Endothelial cell of umbilical vein (primary cell): ENCODE measurements at regions not wholly inside any gene's neighbourhood (a gene's known extent, or its start where the extent isn't known, plus 50 kb on each side); places are given as distances from the start of the nearest gene placed in this dataset.

Experiments used
- BruUV-seq: library from RNA; stranded (reverse); fragments of 400-500 nt; replicated peaks from 2 replicates; lab custom pipeline; 2021; lab: Mats Ljungman, UMichigan
- CTCF ChIA-PET: fragments of 300-600, 350-600 bp; sonication (Branson Sonifier 250); formaldehyde crosslinking; loops from one replicate; lab custom pipeline; 2021; ENCODE audit warnings: antibody characterized with exemption, inconsistent platforms; lab: Charles Lee
- POLR2A ChIA-PET: fragments of 300-600, 350-600 bp; sonication (Branson Sonifier 250); formaldehyde crosslinking; loops from one replicate; lab custom pipeline; 2021; ENCODE audit warnings: antibody characterized with exemption, inconsistent platforms; lab: Charles Lee
- DNase-seq: peaks from one replicate; pipeline ENCODE4 v3.0.0-alpha.2; 2011; ENCODE audit warnings: low read depth, low spot score
- FAIRE-seq: peaks from 2 replicates; lab custom pipeline; 2011; peaks lifted over from hg19 to GRCh38; lab: Jason Lieb, UNC
- H2AFZ ChIP-seq: 2 replicates; pipeline ENCODE4 v1.6.0; 2012; ENCODE audit warnings: low read depth, low read length, control low read depth, inconsistent platforms
- H3K27ac ChIP-seq: 2 replicates; pipeline ENCODE4 v1.5.1; 2011; ENCODE audit warnings: low read depth, mild to moderate bottlenecking, control low read depth, low read length, moderate library complexity; ENCODE audit not compliant: insufficient read depth
- H3K27me3 ChIP-seq, 2 experiments: 2 replicates each; pipeline versions ENCODE4 v1.6.0 to v1.6.1; 2011; ENCODE audit warnings: low read length in 2 of 2, mixed read lengths in 1 of 2; ENCODE audit not compliant: control insufficient read depth in 2 of 2, insufficient read depth in 2 of 2
- H3K36me3 ChIP-seq, 2 experiments: 2 replicates in 1 of 2; 3 replicates in 1 of 2; pipeline ENCODE4 v1.5.1; 2011; ENCODE audit warnings: low read length in 2 of 2, mild to moderate bottlenecking in 1 of 2, moderate library complexity in 1 of 2; ENCODE audit not compliant: control insufficient read depth in 2 of 2, insufficient read depth in 2 of 2; ENCODE audit errors: extremely low read depth in 1 of 2
- H3K4me1 ChIP-seq: 3 replicates; pipeline ENCODE4 v1.5.1; 2011; ENCODE audit warnings: mild to moderate bottlenecking, low read length; ENCODE audit not compliant: control insufficient read depth, insufficient read depth; ENCODE audit errors: extremely low read depth
- H3K4me2 ChIP-seq: 2 replicates; pipeline ENCODE4 v1.6.1; 2011; ENCODE audit warnings: low read length, control low read depth, mixed read lengths; ENCODE audit not compliant: insufficient read depth
- H3K4me3 ChIP-seq, 3 experiments: fragments of 200-600 bp in 1 of 3; sonication (generic), shearing (Covaris generic) in 1 of 3; replicated peaks in 1 of 3; 2 replicates each; pipeline ENCODE4 v1.5.1; 2011 to 2016; ENCODE audit warnings: control low read depth in 3 of 3, low read length in 3 of 3, mild to moderate bottlenecking in 2 of 3, inconsistent platforms in 1 of 3, low read depth in 1 of 3, moderate library complexity in 1 of 3; ENCODE audit not compliant: insufficient read depth in 1 of 3
- H3K79me2 ChIP-seq: 2 replicates; pipeline ENCODE4 v1.6.0; 2012; ENCODE audit warnings: low read length, inconsistent platforms; ENCODE audit not compliant: control insufficient read depth, insufficient read depth
- H3K9ac ChIP-seq: replicated peaks from 2 replicates; pipeline ENCODE3; 2011; ENCODE audit warnings: low read length, control low read depth; ENCODE audit not compliant: insufficient read depth; ENCODE audit errors: extremely low read depth
- H3K9me1 ChIP-seq: replicated peaks from 3 replicates; pipeline ENCODE4 v1.6.0; 2011; ENCODE audit warnings: mild to moderate bottlenecking, low read length; ENCODE audit not compliant: control insufficient read depth, insufficient read depth; ENCODE audit errors: extremely low read depth
- H3K9me3 ChIP-seq: replicated peaks from 2 replicates; pipeline ENCODE4 v1.5.1; 2012; ENCODE audit warnings: low read length, inconsistent platforms; ENCODE audit not compliant: control insufficient read depth, insufficient read depth
- H4K20me1 ChIP-seq: replicated peaks from 2 replicates; pipeline ENCODE3; 2011; ENCODE audit warnings: mild to moderate bottlenecking, low read length; ENCODE audit not compliant: control insufficient read depth, insufficient read depth; ENCODE audit errors: extremely low read depth
- CTCF ChIP-seq, 2 donors: IDR thresholded peaks; 1 replicate in 1 of 2; 2 replicates in 1 of 2; pipeline ENCODE4 v1.5.1; 2011; ENCODE audit warnings: low read length in 2 of 2, mild to moderate bottlenecking in 2 of 2, moderate library complexity in 2 of 2, control low read depth in 1 of 2, inconsistent platforms in 1 of 2, low read depth in 1 of 2; ENCODE audit not compliant: insufficient read depth in 1 of 2; ENCODE audit errors: extremely low read depth in 1 of 2
- EZH2 ChIP-seq: IDR thresholded peaks from 2 replicates; pipeline ENCODE4 v1.6.1; 2012; ENCODE audit warnings: borderline replicate concordance, low read depth, mild to moderate bottlenecking, moderate library complexity, low read length, inconsistent platforms; ENCODE audit not compliant: severe bottlenecking
- FOS ChIP-seq: IDR thresholded peaks from 2 replicates; pipeline ENCODE4 v1.6.1; 2011; ENCODE audit warnings: mild to moderate bottlenecking, low read length, moderate library complexity, borderline replicate concordance; ENCODE audit not compliant: insufficient read depth
- GATA2 ChIP-seq: IDR thresholded peaks from 2 replicates; pipeline ENCODE4 v1.7.0; 2011; ENCODE audit warnings: low read depth, mild to moderate bottlenecking, moderate library complexity, mixed read lengths, low read length; ENCODE audit not compliant: insufficient read length, insufficient read depth
- JUN ChIP-seq: IDR thresholded peaks from 2 replicates; pipeline ENCODE4 v1.6.1; 2011; ENCODE audit warnings: borderline replicate concordance, low read depth; ENCODE audit not compliant: insufficient read length, insufficient read depth
- MAX ChIP-seq: IDR thresholded peaks from 2 replicates; pipeline ENCODE4 v1.6.1; 2011; ENCODE audit not compliant: insufficient read depth, insufficient read length
- MYC ChIP-seq: IDR thresholded peaks from one replicate; pipeline ENCODE4 v1.6.1; 2011; ENCODE audit warnings: mild to moderate bottlenecking, low read depth, low read length
- POLR2A ChIP-seq: IDR thresholded peaks from 2 replicates; pipeline ENCODE4 v1.6.1; 2012; ENCODE audit warnings: low read depth, mild to moderate bottlenecking, control low read depth, low read length
- POLR2AphosphoS5 ChIP-seq: IDR thresholded peaks from 2 replicates; pipeline ENCODE4 v1.6.1; 2012; ENCODE audit warnings: low read depth, mild to moderate bottlenecking, control low read depth, low read length, moderate library complexity; ENCODE audit not compliant: insufficient read depth
- dilution Hi-C: fragments of 300-500 bp; cut with MboI; formaldehyde crosslinking; loops from one replicate; pipeline ENCODE4 v1.15.0; 2019; ENCODE audit warnings: low sequenced_read_pairs; ENCODE audit not compliant: extremely low pct_ligation_motif_present
- intact Hi-C: fragments of 100-400 bp; cut with micrococcal nuclease; formaldehyde crosslinking; loops from one replicate; pipeline ENCODE4 v1.10.0; 2022

GRCh38 chr4:123068081-123068480 lies 145.7 kb upstream of the NUDT6 start:
- DNase-seq (peak; percentile 46), FAIRE-seq (no peak)
- H2AFZ ChIP-seq = no peak overlapping the region
- intact Hi-C loops = no loop called here
- ChIA-PET POLR2A (no interaction called here), CTCF (interaction anchor here (1.4 kb wide), 1 partner anchor 100 kb away, joined by 3 read pairs; no protein-coding TSS in a partner anchor)
- no peak overlapping the region for H3K9ac ChIP-seq
- H3K4me3 ChIP-seq = no peak overlapping the region
- H3K9me3 ChIP-seq = no peaks in the 10 kb centered on the region
- TF ChIP-seq JUN (no peak), POLR2A (no peak), MYC (no peak), POLR2AphosphoS5 (no peak), CTCF (IDR thresholded peaks at IDR 0.05; ENCODE audit: extremely low read depth in 1 of 2, insufficient read depth in 1 of 2, low read depth in 1 of 2, low read length in 2 of 2) (no peak), FOS (no peak), MAX (no peak), GATA2 (no peak), EZH2 (no peak)
- H3K9me1 ChIP-seq = no peaks in the 10 kb centered on the region
- no peaks in the 10 kb centered on the region for H3K4me1 ChIP-seq
- no peaks in the 10 kb centered on the region for H3K27me3 ChIP-seq
- no peak overlapping the region for H3K4me2 ChIP-seq
- dilution Hi-C loops = no loop called here
- no peaks in the 10 kb centered on the region for H3K79me2 ChIP-seq
- H3K27ac ChIP-seq = no peak overlapping the region
- no peaks in the 10 kb centered on the region for H3K36me3 ChIP-seq
- H4K20me1 ChIP-seq = no peaks in the 10 kb centered on the region
- no TSS peak for BruUV-seq
